ENCODE measurements at regions not wholly inside any gene's neighbourhood (a gene's known extent, or its start where the extent isn't known, plus 50 kb on each side); places are given as distances from the start of the nearest gene placed in this dataset.

DNA sequence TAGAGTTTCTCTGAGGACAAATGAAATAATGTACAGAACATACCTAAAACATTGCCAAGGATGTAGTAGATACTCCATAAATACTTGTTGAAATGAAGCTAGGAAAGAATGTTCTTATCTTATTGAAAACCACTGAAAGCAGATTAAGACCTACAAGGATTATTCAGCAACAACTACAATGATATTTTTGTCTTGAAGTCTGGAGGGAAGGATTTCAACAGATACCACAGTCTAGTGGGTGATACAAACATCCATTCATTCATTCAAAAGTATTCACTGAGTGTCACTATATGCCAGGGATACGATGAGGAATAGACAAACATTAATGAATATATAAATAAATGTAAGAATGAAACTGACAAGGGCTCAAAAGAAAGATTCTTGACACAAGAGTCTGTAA lies 74.7 kb upstream of the THBS1 start:
- peak; percentile 97 for FAIRE-seq

DNA sequence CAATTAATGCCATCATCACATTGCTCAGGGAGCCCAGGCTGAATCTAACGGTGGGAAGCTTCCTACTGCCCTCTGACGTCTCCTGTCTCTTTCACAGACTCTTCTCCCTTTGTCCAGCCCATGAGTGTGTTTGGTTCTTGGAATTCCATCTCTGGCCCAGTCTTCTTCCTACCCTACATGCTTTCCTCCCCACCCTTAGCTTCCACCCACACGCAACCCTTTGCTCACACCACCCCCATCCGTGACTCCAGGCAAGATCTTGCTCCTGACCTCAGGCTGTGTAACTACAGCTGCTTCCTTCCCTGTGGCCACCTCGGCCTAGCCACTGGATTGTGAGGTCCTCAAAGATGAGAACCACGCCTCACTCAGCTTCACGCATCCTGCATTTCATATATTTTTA lies 72.3 kb upstream of the THBS1 start:
- Histone ChIP-seq H3K4me1 (ENCODE audit: insufficient read depth, low read length) (peaks cover 47% of the 10 kb centered on the region), H3K27ac (ENCODE audit: low read depth, low read length) (no peak overlapping the region), H3K4me2 (ENCODE audit: low read length) (no peak overlapping the region), H3K36me3 (ENCODE audit: insufficient read depth, low read length) (no peaks in the 10 kb centered on the region), H3K9ac (ENCODE audit: low read length) (no peak overlapping the region), H4K20me1 (ENCODE audit: insufficient read depth, low read length) (no peaks in the 10 kb centered on the region), H3K79me2 (ENCODE audit: insufficient read depth, low read length) (no peaks in the 10 kb centered on the region), H3K9me3 (ENCODE audit: insufficient read depth, low read depth, low read length) (no peaks in the 10 kb centered on the region), H3K27me3 (ENCODE audit: insufficient read depth, low read length) (no peaks in the 10 kb centered on the region), H2AFZ (ENCODE audit: low read depth, low read length) (no peak overlapping the region), H3K4me3 (ENCODE audit: insufficient read depth, low read depth, low read length) (no peak overlapping the region)
- Mint-ChIP-seq H3K27ac (ENCODE audit: unreplicated experiment) (no peak overlapping the region), H3K4me3 (ENCODE audit: unreplicated experiment) (no peak overlapping the region), H3K4me1 (ENCODE audit: low read depth, unreplicated experiment) (peaks cover 33% of the 10 kb centered on the region), H3K36me3 (ENCODE audit: low read depth, unreplicated experiment) (no peaks in the 10 kb centered on the region), H3K9me3 (ENCODE audit: unreplicated experiment) (no peaks in the 10 kb centered on the region), H3K27me3 (ENCODE audit: low read depth, unreplicated experiment) (no peaks in the 10 kb centered on the region)
- TF ChIP-seq EZH2 (IDR thresholded peaks at IDR 0.05; ENCODE audit: insufficient read depth, low read length): no peak
- TF ChIP-seq, protein P1, sequence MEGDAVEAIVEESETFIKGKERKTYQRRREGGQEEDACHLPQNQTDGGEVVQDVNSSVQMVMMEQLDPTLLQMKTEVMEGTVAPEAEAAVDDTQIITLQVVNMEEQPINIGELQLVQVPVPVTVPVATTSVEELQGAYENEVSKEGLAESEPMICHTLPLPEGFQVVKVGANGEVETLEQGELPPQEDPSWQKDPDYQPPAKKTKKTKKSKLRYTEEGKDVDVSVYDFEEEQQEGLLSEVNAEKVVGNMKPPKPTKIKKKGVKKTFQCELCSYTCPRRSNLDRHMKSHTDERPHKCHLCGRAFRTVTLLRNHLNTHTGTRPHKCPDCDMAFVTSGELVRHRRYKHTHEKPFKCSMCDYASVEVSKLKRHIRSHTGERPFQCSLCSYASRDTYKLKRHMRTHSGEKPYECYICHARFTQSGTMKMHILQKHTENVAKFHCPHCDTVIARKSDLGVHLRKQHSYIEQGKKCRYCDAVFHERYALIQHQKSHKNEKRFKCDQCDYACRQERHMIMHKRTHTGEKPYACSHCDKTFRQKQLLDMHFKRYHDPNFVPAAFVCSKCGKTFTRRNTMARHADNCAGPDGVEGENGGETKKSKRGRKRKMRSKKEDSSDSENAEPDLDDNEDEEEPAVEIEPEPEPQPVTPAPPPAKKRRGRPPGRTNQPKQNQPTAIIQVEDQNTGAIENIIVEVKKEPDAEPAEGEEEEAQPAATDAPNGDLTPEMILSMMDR (IDR thresholded peaks at IDR 0.05; ENCODE audit: insufficient read depth, low read depth, low read length): no peak
- FAIRE-seq (no peak), DNase-seq (ENCODE audit: low read depth) (no peak)

More for the DNA sequence above, 74.7 kb upstream of the THBS1 start:
- no peak for TF ChIP-seq EZH2 (IDR thresholded peaks at IDR 0.05; ENCODE audit: insufficient read depth, low read length)
- TF ChIP-seq, protein P1 (IDR thresholded peaks at IDR 0.05; ENCODE audit: insufficient read depth, low read depth, low read length): no peak
- Histone ChIP-seq H3K4me1 (ENCODE audit: insufficient read depth, low read length) (peaks cover 41% of the 10 kb centered on the region), H3K4me3 (ENCODE audit: insufficient read depth, low read depth, low read length) (no peak overlapping the region), H4K20me1 (ENCODE audit: insufficient read depth, low read length) (no peaks in the 10 kb centered on the region), H3K9ac (ENCODE audit: low read length) (no peak overlapping the region), H2AFZ (ENCODE audit: low read depth, low read length) (no peak overlapping the region), H3K4me2 (ENCODE audit: low read length) (no peak overlapping the region), H3K36me3 (ENCODE audit: insufficient read depth, low read length) (no peaks in the 10 kb centered on the region), H3K79me2 (ENCODE audit: insufficient read depth, low read length) (no peaks in the 10 kb centered on the region), H3K9me3 (ENCODE audit: insufficient read depth, low read depth, low read length) (no peaks in the 10 kb centered on the region), H3K27ac (ENCODE audit: low read depth, low read length) (peak overlapping the region; percentile 29), H3K27me3 (ENCODE audit: insufficient read depth, low read length) (no peaks in the 10 kb centered on the region)
- Mint-ChIP-seq H3K4me3 (ENCODE audit: unreplicated experiment) (no peak overlapping the region), H3K27ac (ENCODE audit: unreplicated experiment) (no peak overlapping the region), H3K36me3 (ENCODE audit: low read depth, unreplicated experiment) (no peaks in the 10 kb centered on the region), H3K9me3 (ENCODE audit: unreplicated experiment) (no peaks in the 10 kb centered on the region), H3K27me3 (ENCODE audit: low read depth, unreplicated experiment) (no peaks in the 10 kb centered on the region), H3K4me1 (ENCODE audit: low read depth, unreplicated experiment) (peaks cover 33% of the 10 kb centered on the region)
- peak; percentile 91 for DNase-seq (ENCODE audit: low read depth)

DNA sequence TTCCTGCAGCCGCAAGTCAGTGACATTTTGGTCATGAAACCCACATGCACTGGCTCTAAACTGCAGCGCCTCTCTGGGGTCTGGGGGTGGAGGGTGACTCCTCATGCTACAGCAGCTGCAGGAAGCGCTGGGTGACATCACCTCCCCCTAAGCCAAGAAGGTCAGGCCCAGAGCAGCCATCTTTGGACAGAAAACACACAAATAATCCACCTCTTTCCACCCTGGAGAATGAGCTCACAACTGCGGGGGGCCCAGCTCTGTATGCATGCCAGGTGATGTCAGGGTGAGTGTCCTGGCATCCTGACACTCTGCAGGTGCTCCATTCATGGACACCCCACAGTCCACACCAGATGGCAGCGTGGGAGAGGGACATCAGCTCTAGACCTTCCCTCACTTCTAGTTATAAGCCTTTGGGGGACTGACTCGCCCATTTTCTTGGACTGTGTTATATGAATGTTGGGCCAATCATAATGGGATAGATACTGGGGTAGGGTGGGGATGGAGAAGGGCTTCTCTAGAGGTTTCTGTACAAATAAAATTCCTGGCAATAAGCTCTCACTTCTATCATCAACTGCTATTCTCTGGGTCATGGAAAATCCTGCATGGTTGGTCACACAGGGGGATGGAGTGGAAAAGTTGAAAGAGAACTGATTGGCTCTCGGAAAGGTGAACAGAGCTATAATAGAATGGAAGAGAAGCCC lies 70.7 kb upstream of the THBS1 start:
- Histone ChIP-seq H3K4me3 (ENCODE audit: insufficient read depth, low read depth, low read length) (no peak overlapping the region), H3K79me2 (ENCODE audit: insufficient read depth, low read length) (no peaks in the 10 kb centered on the region), H4K20me1 (ENCODE audit: insufficient read depth, low read length) (no peaks in the 10 kb centered on the region), H3K9ac (ENCODE audit: low read length) (no peak overlapping the region), H3K9me3 (ENCODE audit: insufficient read depth, low read depth, low read length) (no peaks in the 10 kb centered on the region), H3K4me1 (ENCODE audit: insufficient read depth, low read length) (peaks cover 38% of the 10 kb centered on the region), H2AFZ (ENCODE audit: low read depth, low read length) (no peak overlapping the region), H3K4me2 (ENCODE audit: low read length) (peak overlapping the region; percentile 17), H3K27me3 (ENCODE audit: insufficient read depth, low read length) (no peaks in the 10 kb centered on the region), H3K27ac (ENCODE audit: low read depth, low read length) (no peak overlapping the region), H3K36me3 (ENCODE audit: insufficient read depth, low read length) (no peaks in the 10 kb centered on the region)
- FAIRE-seq: no peak
- Mint-ChIP-seq H3K27me3 (ENCODE audit: low read depth, unreplicated experiment) (no peaks in the 10 kb centered on the region), H3K4me1 (ENCODE audit: low read depth, unreplicated experiment) (peaks cover 29% of the 10 kb centered on the region), H3K4me3 (ENCODE audit: unreplicated experiment) (no peak overlapping the region), H3K9me3 (ENCODE audit: unreplicated experiment) (no peaks in the 10 kb centered on the region), H3K27ac (ENCODE audit: unreplicated experiment) (no peak overlapping the region), H3K36me3 (ENCODE audit: low read depth, unreplicated experiment) (no peaks in the 10 kb centered on the region)
- TF ChIP-seq EZH2 (IDR thresholded peaks at IDR 0.05; ENCODE audit: insufficient read depth, low read length): no peak
- DNase-seq (ENCODE audit: low read depth): no peak
